Stimulated activated CD4-positive, alpha-beta T cell treated with anti-CD3 and anti-CD28 coated beads, Interleukin-12 subunit alpha, Interleukin-12 subunit beta, amount 100 ng/mL, for 4 hours (primary cell): ENCODE measurements at regions not wholly inside any gene's neighbourhood (a gene's known extent, or its start where the extent isn't known, plus 50 kb on each side); places are given as distances from the start of the nearest gene placed in this dataset.

Experiments
- DNase-seq: peaks from one replicate; pipeline ENCODE4 v3.0.0-alpha.2; 2020

DNA sequence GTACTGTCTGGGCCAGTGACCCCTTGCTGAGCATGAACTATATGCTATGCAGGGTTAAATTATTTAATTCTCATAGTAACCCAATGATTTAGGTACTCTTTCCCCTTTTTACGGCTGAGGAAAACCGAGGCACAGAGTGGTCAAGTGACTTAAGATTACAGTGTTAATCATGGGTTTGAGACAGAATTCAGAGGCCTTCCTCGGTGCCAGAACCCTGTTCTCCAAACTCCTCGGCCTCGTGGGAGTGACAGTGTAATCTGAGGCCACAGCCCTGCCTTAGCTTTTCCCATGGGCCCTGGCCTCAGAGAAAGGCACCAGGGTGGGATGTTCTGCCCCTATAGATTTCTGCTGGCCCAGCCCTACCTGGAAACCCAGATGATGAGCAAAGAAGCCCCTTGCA, 86.4 kb upstream of the ZNF648 start:
- no peak for DNase-seq

- DNase-seq, result no peak
These were observed 85.8 kb upstream of the ZNF648 start for GRCh38 chr1:182147136-182147820.

DNA sequence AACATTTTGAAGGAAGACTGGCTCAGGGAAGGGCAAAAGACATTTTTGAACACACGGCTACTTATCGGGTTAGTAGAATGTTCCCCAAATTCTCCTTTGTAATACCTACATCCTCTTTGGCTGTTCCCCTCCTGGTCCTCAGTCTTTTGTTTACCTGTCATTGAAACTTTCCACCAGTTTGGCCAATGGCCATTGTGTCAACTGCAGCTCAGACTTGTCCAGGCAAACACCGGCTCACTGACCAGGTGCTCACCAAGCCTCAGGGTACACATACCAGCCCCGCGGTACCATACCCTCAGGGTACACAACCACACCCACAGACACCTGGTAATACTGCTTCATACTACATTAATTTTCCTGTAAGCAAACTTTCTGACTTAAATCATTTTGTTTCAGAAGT, 84.8 kb upstream of the ZNF648 start:
- no peak for DNase-seq

DNA sequence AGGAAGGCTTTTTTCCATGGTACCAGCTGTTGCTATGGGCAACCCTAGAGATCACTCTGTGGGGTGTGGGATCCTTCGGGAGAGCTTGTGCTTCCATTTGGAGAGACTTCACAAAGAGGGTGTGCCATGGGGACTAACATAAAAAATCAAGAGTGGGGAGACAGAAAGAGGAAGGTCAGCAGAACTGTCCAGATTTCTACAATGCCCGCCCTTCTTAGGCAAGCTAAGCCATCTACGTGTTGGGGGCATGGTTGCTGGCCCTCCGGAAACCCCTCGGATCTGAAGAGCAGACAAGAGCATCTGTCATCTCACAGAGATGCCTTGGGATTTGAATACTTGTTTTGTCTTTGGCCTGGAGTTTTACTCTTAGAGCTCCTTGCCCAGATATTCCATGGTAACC, 83.9 kb upstream of the ZNF648 start:
- DNase-seq, result no peak

GRCh38 chr1:182144646-182145030, 83.1 kb upstream of the ZNF648 start:
- DNase-seq, result no peak

DNA sequence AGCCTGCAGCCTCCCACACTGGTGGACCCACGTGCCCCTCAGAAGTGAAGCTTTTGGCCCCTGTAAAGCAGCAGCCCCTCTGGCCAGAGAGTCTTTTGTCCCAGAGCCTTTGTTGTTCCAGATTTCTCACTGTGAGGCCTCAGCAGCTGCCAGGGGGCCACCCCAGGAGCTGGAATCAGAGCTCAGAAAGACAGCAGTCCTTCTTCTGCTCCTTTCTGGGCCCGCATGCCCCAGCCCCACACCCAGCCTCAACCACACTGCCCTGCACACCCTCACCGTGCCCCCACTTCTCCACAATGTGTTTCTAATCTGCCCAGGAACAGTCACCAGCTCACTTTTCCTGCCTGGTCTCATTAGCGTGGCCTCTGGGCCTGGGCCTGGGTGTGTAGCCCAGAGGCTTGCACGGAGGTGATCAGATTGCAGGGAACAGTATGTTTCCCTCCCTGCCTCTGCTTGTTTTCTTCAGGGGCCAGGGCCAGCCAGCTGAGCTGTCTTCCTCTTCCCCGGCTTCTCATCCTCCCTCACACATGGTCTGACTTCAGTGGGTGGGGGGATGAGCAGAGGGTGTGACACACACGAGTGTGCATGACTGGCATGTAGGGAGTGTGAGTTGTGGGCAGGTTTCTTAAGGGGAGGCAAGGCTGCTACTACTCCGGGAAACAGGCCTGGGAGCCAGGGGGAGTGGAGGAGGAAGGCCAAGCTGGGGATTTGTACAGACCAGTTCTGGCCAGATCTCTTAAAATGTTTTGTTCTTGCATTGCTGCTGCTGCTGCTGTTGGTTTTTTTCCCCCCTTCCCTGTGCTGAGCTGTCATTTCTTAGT, 82.5 kb upstream of the ZNF648 start:
- DNase-seq, result no peak

GRCh38 chr1:182143154-182143657, 81.7 kb upstream of the ZNF648 start:
- peak; percentile 90 for DNase-seq

DNA sequence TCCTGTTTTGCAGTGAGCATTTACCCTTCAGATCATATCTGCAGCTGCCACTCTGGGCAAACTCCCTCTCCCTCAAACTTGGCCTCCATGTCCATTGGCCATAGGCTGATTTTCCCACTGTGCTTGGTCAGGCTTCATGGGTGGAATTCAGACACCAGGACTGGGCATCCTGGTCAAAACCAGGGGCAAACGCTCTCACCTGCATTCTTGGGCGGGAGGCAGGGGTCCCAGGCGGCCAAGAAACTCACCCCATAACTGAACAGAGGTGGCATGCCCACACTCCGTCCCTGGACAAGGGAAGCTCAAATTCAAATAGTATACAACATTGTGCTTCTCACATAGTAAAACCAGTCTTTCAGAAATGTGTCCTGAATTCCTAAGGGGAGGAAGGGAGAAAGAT, 81.1 kb upstream of the ZNF648 start:
- DNase-seq, result no peak

GRCh38 chr1:182141040-182141439, 79.5 kb upstream of the ZNF648 start:
- no peak for DNase-seq

DNA sequence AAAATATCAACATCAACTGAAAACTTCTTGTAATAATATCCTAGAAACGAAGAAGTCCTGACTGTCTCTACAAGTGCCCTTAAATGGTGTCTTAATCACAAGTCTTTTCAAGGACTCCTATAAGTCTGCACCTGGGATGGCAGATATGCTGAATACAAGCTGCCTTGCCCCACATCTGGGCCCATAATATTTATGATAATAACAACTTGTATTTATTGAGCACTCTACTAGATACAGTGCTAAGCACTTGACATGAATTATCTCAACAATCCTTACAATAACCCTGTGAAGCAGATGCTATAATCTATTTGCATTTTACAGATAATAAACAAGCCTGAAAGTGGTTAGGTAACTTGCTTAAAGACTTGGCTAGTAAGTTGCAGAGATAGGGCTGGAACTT, 78.0 kb upstream of the ZNF648 start:
- DNase-seq, result no peak

DNA sequence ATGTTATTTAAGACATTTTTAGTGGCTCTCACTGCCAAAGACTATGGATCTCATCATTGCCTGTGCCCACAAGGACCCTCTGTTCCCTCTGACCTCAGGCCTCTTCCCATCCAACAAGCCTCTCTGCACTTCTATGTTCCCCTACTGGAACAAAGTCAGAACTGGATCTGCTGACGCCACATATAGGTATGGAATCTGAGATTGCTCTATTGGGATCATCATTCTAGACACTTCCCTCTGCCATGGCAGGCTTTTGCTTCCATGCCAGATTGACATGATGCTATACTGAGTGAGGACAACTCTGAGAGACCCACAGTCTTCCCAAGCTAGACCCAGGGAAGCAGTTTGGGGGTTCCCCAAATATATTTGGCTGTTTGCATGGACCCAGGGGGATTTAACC, 76.0 kb upstream of the ZNF648 start:
- DNase-seq, result no peak

- DNase-seq, result no peak
These were observed 74.4 kb upstream of the ZNF648 start for GRCh38 chr1:182135946-182136345.

DNA sequence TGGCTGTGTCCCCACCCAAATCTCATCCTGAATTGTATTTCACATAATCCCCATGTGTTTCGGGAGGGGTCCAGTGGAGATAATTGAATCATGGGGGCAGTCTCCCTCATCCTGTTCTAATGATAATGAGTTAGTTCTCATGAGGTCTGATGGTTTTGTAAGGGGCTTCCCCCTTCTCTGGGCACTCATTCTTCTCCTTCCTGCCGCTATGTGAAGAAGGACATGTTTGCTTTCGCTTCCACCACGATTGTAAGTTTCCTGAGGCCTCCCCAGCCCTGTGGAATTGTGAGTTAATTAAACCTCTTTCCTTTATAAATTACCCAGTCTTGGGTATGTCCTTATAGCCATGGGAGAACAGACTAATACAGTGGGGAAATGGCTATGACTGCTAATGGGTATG, 72.7 kb upstream of the ZNF648 start:
- no peak for DNase-seq

- DNase-seq, result no peak
These were observed 71.7 kb upstream of the ZNF648 start for GRCh38 chr1:182133181-182133580.

- DNase-seq, result no peak
These were observed 67.9 kb upstream of the ZNF648 start for GRCh38 chr1:182129398-182129797.

GRCh38 chr1:182128502-182128901, 67.0 kb upstream of the ZNF648 start:
- DNase-seq, result no peak

GRCh38 chr1:182127656-182128055, 66.1 kb upstream of the ZNF648 start:
- DNase-seq, result no peak

DNA sequence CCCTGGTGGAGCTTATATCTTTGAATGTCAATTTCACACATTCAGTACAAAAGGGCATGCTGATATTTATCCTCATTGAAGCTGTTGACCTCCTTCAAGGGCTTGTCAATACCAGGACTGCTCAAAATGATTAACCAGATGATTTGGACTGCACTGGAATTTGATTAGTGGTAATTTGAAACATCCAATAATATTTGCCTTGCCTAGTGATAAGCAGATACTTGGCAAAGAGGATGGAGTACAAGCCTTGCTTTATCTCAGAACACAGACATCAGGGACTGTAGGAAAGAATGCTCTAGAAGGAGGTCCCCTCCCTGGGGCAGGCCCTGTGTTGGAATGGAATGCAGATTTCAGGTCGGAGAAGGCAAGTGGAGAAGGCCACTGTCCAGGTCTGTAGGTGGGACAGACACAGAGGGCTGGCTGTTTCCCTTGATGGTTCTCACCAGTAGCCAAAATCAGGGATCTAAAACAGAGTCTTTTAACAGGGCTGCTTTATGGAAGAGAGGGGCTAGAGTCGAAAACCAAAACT, 64.8 kb upstream of the ZNF648 start:
- DNase-seq, result no peak

DNA sequence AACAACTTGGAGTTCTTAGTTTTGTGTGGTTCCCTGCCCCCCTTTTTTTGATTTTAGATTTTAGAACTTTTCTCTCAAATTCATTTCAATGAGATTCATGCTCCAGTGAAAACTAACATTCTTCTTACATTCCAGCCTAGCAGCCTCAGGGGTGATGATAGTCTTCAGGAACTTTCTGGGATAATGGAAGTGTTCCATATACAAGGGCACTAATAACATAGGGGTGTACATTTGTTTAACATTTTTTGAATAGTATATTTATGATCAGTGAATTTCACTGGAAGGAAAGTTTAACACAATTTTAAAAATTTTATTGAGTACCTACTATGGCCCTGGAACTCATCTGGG, 61.4 kb upstream of the ZNF648 start:
- no peak for DNase-seq

- DNase-seq, result no peak
These were observed 60.9 kb upstream of the ZNF648 start for GRCh38 chr1:182122256-182122912.

DNA sequence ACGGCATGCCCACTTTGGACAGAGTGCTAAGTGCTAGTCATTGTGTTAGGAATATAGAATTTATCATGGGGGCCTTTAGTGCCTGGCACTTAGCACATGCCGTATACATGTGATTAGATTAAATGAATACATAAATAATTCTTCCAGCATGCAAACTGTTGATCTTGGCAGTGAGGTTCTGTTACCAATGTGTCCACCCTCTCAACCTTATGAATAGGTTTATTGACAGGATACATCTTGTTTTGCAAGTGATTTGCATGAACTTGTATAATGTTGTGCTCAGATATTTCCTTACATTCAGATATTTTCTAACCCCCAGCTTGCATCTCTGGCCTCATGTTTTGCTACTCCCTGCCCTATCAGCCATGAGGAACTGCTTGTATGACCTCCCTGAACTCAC, 60.3 kb upstream of the ZNF648 start:
- no peak for DNase-seq

- DNase-seq, result no peak
These were observed 59.1 kb upstream of the ZNF648 start for GRCh38 chr1:182120411-182121258.

DNA sequence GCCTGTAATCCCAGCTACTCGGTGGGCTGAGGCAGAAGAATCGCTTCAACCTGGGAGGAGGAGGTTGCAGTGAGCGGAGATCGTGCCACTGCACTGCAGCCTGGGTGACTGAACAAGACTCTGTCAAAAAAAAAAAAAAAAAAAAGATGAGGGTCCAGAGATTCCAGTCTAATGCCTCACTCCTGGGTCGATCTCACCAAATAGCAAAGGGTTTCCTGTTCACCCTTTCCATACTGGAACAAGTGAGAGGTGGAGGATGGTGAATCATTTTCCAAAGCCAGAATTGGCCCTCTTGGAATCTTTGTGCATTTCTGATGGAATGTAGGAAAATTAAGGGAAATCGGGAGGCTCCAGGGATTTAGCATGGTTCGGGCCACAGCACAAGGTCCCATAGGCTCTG, 58.1 kb upstream of the ZNF648 start:
- DNase-seq, result no peak
